ENCODE measurements at regions not wholly inside any gene's neighbourhood (a gene's known extent, or its start where the extent isn't known, plus 50 kb on each side); places are given as distances from the start of the nearest gene placed in this dataset.

DNA sequence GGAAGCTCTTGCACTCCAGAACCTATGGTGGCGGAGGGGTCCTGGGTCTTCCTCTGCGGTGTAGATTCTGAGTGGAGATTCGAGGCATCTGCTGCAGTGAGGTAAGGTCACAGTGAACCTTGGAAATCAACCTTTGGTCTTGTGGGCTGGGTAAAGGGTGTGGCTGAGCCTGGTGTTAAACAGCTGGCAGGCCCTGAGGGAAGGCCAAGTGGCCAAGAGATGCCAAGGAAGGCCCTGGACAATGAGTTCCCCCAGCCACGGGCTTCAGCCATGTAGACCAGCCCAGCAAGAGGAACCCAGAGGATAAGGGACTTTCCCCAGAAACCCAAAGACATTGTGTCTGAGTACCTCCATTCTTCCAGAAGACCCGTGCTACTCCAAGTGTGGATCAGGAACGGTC is 137.2 kb upstream of the ETS2 start:
- TF ChIP-seq, protein P1, sequence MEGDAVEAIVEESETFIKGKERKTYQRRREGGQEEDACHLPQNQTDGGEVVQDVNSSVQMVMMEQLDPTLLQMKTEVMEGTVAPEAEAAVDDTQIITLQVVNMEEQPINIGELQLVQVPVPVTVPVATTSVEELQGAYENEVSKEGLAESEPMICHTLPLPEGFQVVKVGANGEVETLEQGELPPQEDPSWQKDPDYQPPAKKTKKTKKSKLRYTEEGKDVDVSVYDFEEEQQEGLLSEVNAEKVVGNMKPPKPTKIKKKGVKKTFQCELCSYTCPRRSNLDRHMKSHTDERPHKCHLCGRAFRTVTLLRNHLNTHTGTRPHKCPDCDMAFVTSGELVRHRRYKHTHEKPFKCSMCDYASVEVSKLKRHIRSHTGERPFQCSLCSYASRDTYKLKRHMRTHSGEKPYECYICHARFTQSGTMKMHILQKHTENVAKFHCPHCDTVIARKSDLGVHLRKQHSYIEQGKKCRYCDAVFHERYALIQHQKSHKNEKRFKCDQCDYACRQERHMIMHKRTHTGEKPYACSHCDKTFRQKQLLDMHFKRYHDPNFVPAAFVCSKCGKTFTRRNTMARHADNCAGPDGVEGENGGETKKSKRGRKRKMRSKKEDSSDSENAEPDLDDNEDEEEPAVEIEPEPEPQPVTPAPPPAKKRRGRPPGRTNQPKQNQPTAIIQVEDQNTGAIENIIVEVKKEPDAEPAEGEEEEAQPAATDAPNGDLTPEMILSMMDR (IDR thresholded peaks at IDR 0.05) = no peak
- no peak for TF ChIP-seq POLR2A (IDR thresholded peaks at IDR 0.05)
